Subcutaneous abdominal adipose tissue (tissue), 5 donors: ENCODE measurements at regions not wholly inside any gene's neighbourhood (a gene's known extent, or its start where the extent isn't known, plus 50 kb on each side); places are given as distances from the start of the nearest gene placed in this dataset.

Experiments
- H3K27ac ChIP-seq: one replicate; pipeline ENCODE4 v1.7.0; 2013; ENCODE audit warnings: low read depth, mild to moderate bottlenecking, inconsistent platforms, low read length, moderate library complexity
- H3K27me3 ChIP-seq, 5 donors: one replicate each; pipeline ENCODE4 v1.7.0; 2013; ENCODE audit warnings: low read length in 5 of 5, inconsistent platforms in 1 of 5; ENCODE audit not compliant: control insufficient read depth in 5 of 5, insufficient read depth in 4 of 5
- H3K36me3 ChIP-seq, 5 donors: one replicate each; pipeline ENCODE4 v1.7.0; 2013; ENCODE audit warnings: low read length in 5 of 5; ENCODE audit not compliant: control insufficient read depth in 5 of 5, insufficient read depth in 5 of 5
- H3K4me1 ChIP-seq, 5 donors: one replicate each; pipeline ENCODE4 v1.7.0; 2013; ENCODE audit warnings: low read length in 5 of 5, mild to moderate bottlenecking in 3 of 5, moderate library complexity in 1 of 5; ENCODE audit not compliant: control insufficient read depth in 5 of 5, insufficient read depth in 5 of 5
- H3K4me3 ChIP-seq, 5 donors: one replicate each; pipeline ENCODE4 v1.7.0; 2013; ENCODE audit warnings: low read length in 5 of 5, low read depth in 1 of 5
- H3K9ac ChIP-seq, 5 donors: one replicate each; pipeline ENCODE4 v1.7.0; 2013; ENCODE audit warnings: low read length in 5 of 5, mild to moderate bottlenecking in 4 of 5, moderate library complexity in 3 of 5
- H3K9me3 ChIP-seq, 5 donors: one replicate each; pipeline ENCODE4 v1.7.0; 2013; ENCODE audit warnings: low read length in 5 of 5; ENCODE audit not compliant: control insufficient read depth in 5 of 5
- donor health status: healthy.
- donor health status: healthy.
- donor health status: healthy.
- donor health status: healthy.
- donor health status: healthy.

GRCh38 chrX:150236327-150236726, 126.8 kb upstream of the MAMLD1 start:
- Histone ChIP-seq H3K9ac (no peak overlapping the region), H3K9me3 (no peaks in the 10 kb centered on the region), H3K27me3 (peaks cover 0 to 5% (median 0%) of the 10 kb centered on the region in 5 donors), H3K36me3 (no peaks in the 10 kb centered on the region), H3K4me3 (no peak overlapping the region), H3K27ac (no peak overlapping the region), H3K4me1 (no peaks in the 10 kb centered on the region)

- H3K4me1 ChIP-seq, result no peaks in the 10 kb centered on the region
- H3K27ac ChIP-seq, result no peak overlapping the region
- no peak overlapping the region for H3K9ac ChIP-seq
- H3K9me3 ChIP-seq, result no peaks in the 10 kb centered on the region
- peaks cover 0 to 5% (median 0%) of the 10 kb centered on the region in 5 donors for H3K27me3 ChIP-seq
- H3K4me3 ChIP-seq, result no peak overlapping the region
- H3K36me3 ChIP-seq, result no peaks in the 10 kb centered on the region
These were observed 124.3 kb upstream of the MAMLD1 start for GRCh38 chrX:150238632-150239382.

- no peaks in the 10 kb centered on the region for H3K4me1 ChIP-seq
- H3K9me3 ChIP-seq, result peaks cover 0 to 4% (median 0%) of the 10 kb centered on the region in 5 donors
- no peaks in the 10 kb centered on the region for H3K36me3 ChIP-seq
- no peak overlapping the region for H3K4me3 ChIP-seq
- peaks cover 0 to 5% (median 0%) of the 10 kb centered on the region in 5 donors for H3K27me3 ChIP-seq
- no peak overlapping the region for H3K27ac ChIP-seq
- H3K9ac ChIP-seq, result no peak overlapping the region
These were observed 123.0 kb upstream of the MAMLD1 start for GRCh38 chrX:150239946-150240642.

GRCh38 chrX:150240643-150240970, 122.5 kb upstream of the MAMLD1 start:
- no peak overlapping the region for H3K9ac ChIP-seq
- H3K27me3 ChIP-seq, result peaks cover 0 to 5% (median 0%) of the 10 kb centered on the region in 5 donors
- H3K27ac ChIP-seq, result no peak overlapping the region
- no peak overlapping the region for H3K4me3 ChIP-seq
- H3K9me3 ChIP-seq, result peaks cover 0 to 7% (median 0%) of the 10 kb centered on the region in 5 donors
- no peaks in the 10 kb centered on the region for H3K4me1 ChIP-seq
- no peaks in the 10 kb centered on the region for H3K36me3 ChIP-seq

GRCh38 chrX:150253959-150254620, 109.0 kb upstream of the MAMLD1 start:
- Histone ChIP-seq H3K4me1 (no peaks in the 10 kb centered on the region), H3K4me3 (no peak overlapping the region), H3K36me3 (no peaks in the 10 kb centered on the region), H3K9me3 (peaks cover 0 to 3% (median 0%) of the 10 kb centered on the region in 5 donors), H3K9ac (no peak overlapping the region), H3K27me3 (peaks cover 0 to 10% (median 5%) of the 10 kb centered on the region in 5 donors), H3K27ac (no peak overlapping the region)

GRCh38 chrX:150254909-150255308, 108.2 kb upstream of the MAMLD1 start:
- Histone ChIP-seq H3K27ac (no peak overlapping the region), H3K9me3 (peaks cover 0 to 3% (median 0%) of the 10 kb centered on the region in 5 donors), H3K27me3 (peaks cover 0 to 10% (median 5%) of the 10 kb centered on the region in 5 donors), H3K9ac (no peak overlapping the region), H3K36me3 (no peaks in the 10 kb centered on the region), H3K4me3 (no peak overlapping the region), H3K4me1 (no peaks in the 10 kb centered on the region)

- no peak overlapping the region for H3K4me3 ChIP-seq
- peaks cover 0 to 10% (median 5%) of the 10 kb centered on the region in 5 donors for H3K27me3 ChIP-seq
- no peaks in the 10 kb centered on the region for H3K4me1 ChIP-seq
- no peak overlapping the region for H3K9ac ChIP-seq
- peaks cover 0 to 3% (median 0%) of the 10 kb centered on the region in 5 donors for H3K9me3 ChIP-seq
- no peaks in the 10 kb centered on the region for H3K36me3 ChIP-seq
- no peak overlapping the region for H3K27ac ChIP-seq
These were observed 107.4 kb upstream of the MAMLD1 start for GRCh38 chrX:150255441-150256296.

GRCh38 chrX:150256297-150256650, 106.8 kb upstream of the MAMLD1 start:
- Histone ChIP-seq H3K27me3 (peaks cover 0 to 10% (median 6%) of the 10 kb centered on the region in 5 donors), H3K36me3 (no peaks in the 10 kb centered on the region), H3K27ac (no peak overlapping the region), H3K9me3 (peaks cover 0 to 3% (median 0%) of the 10 kb centered on the region in 5 donors), H3K9ac (no peak overlapping the region), H3K4me1 (no peaks in the 10 kb centered on the region), H3K4me3 (no peak overlapping the region)

- no peak overlapping the region for H3K27ac ChIP-seq
- H3K27me3 ChIP-seq, result peaks cover 0 to 15% (median 10%) of the 10 kb centered on the region in 5 donors
- no peaks in the 10 kb centered on the region for H3K36me3 ChIP-seq
- no peak overlapping the region for H3K4me3 ChIP-seq
- H3K9me3 ChIP-seq, result no peaks in the 10 kb centered on the region
- no peak overlapping the region for H3K9ac ChIP-seq
- no peaks in the 10 kb centered on the region for H3K4me1 ChIP-seq
These were observed 105.6 kb upstream of the MAMLD1 start for GRCh38 chrX:150257353-150258175.
